A673 (cell line): ENCODE measurements at regions not wholly inside any gene's neighbourhood (a gene's known extent, or its start where the extent isn't known, plus 50 kb on each side); places are given as distances from the start of the nearest gene placed in this dataset.
"Not testable (repeated sequence)": the region's sequence is repeated elsewhere in the genome, so short reads cannot be mapped to it uniquely, and the experiment has no call there.

Experiments
- BruUV-seq: library from RNA; stranded (reverse); fragments of 400-500 nt; replicated peaks from 2 replicates; lab custom pipeline; 2021; lab: Mats Ljungman, UMichigan
- CTCF ChIA-PET: fragments of 300-600 bp; sonication (Branson Sonifier 250); formaldehyde crosslinking; loops from one replicate; lab custom pipeline; 2022; ENCODE audit warnings: antibody characterized with exemption; lab: Charles Lee
- POLR2A ChIA-PET: fragments of 300-600 bp; sonication (Branson Sonifier 250); formaldehyde crosslinking; loops from one replicate; lab custom pipeline; 2022; ENCODE audit warnings: antibody characterized with exemption; ENCODE audit not compliant: low non-redundant PET; lab: Charles Lee
- DNase-seq: peaks from one replicate; pipeline ENCODE4 v3.0.0-alpha.2; 2015; ENCODE audit warnings: low spot score
- H3K27ac ChIP-seq: fragments of 200-600 bp; sonication (generic); 2 replicates; pipeline ENCODE4 v1.5.1; 2016; ENCODE audit warnings: mixed run types, low read depth, mild to moderate bottlenecking, mixed read lengths, antibody characterized with exemption, low read length; ENCODE audit not compliant: poor library complexity, severe bottlenecking
- H3K27me3 ChIP-seq: fragments of 200-600 bp; sonication (generic); replicated peaks from 2 replicates; pipeline ENCODE4 v1.6.1; 2017; ENCODE audit warnings: mixed run types, low read depth, mild to moderate bottlenecking, mixed read lengths, antibody characterized with exemption, low read length; ENCODE audit not compliant: insufficient read depth, poor library complexity
- H3K36me3 ChIP-seq: fragments of 200-600 bp; sonication (generic); 2 replicates; pipeline ENCODE4 v1.6.1; 2016; ENCODE audit warnings: mixed run types, mild to moderate bottlenecking, mixed read lengths, antibody characterized with exemption, low read length; ENCODE audit not compliant: insufficient read depth, poor library complexity, severe bottlenecking
- H3K4me1 ChIP-seq: fragments of 200-600 bp; sonication (generic); 2 replicates; pipeline ENCODE4 v1.6.1; 2017; ENCODE audit warnings: mixed run types, mild to moderate bottlenecking, mixed read lengths, antibody characterized with exemption, low read length; ENCODE audit not compliant: insufficient read depth, poor library complexity, severe bottlenecking
- H3K4me3 ChIP-seq: fragments of 200-600 bp; sonication (generic); 2 replicates; pipeline ENCODE4 v1.5.1; 2016; ENCODE audit warnings: low read depth, mixed run types, mild to moderate bottlenecking, mixed read lengths, low read length; ENCODE audit not compliant: poor library complexity, severe bottlenecking
- H3K9me3 ChIP-seq: fragments of 200-600 bp; sonication (generic); 2 replicates; pipeline ENCODE4 v1.6.1; 2016; ENCODE audit warnings: mixed run types, low read depth, mild to moderate bottlenecking, mixed read lengths, antibody characterized with exemption, low read length; ENCODE audit not compliant: poor library complexity, severe bottlenecking
- CTCF ChIP-seq: fragments of 300-800, 200-600 bp; sonication (generic); conservative IDR thresholded peaks from 2 replicates; pipeline ENCODE4 v1.5.1; 2017; ENCODE audit warnings: low read depth, mild to moderate bottlenecking, antibody characterized with exemption, low read length, moderate library complexity, mixed read lengths
- EZH2 ChIP-seq: fragments of 200-600 bp; sonication (generic); IDR thresholded peaks from 2 replicates; pipeline ENCODE4 v1.6.1; 2017; ENCODE audit warnings: borderline replicate concordance, low read depth, mild to moderate bottlenecking, mixed read lengths, antibody characterized with exemption, low read length; ENCODE audit not compliant: poor library complexity, severe bottlenecking
- intact Hi-C: fragments of 100-400 bp; cut with micrococcal nuclease; formaldehyde crosslinking; loops from one replicate; pipeline ENCODE4 v1.10.0; 2022; ENCODE audit not compliant: unreplicated experiment

GRCh38 chr12:33942172-33942571 is 80.1 kb upstream of the ALG10 start:
- Histone ChIP-seq H3K36me3 (no peaks in the 10 kb centered on the region), H3K4me1 (no peaks in the 10 kb centered on the region), H3K4me3 (no peak overlapping the region), H3K27ac (no peak overlapping the region), H3K27me3 (no peaks in the 10 kb centered on the region), H3K9me3 (no peaks in the 10 kb centered on the region)
- DNase-seq = no peak
- POLR2A ChIA-PET = no interaction called here
- TF ChIP-seq EZH2 (no peak), CTCF (no peak)
- BruUV-seq = no TSS peak
- intact Hi-C loops = no loop called here
- CTCF ChIA-PET = no interaction called here

GRCh38 chr12:33944703-33945437 is 77.4 kb upstream of the ALG10 start:
- ChIA-PET POLR2A (no interaction called here), CTCF (no interaction called here)
- Histone ChIP-seq H3K4me3 (no peak overlapping the region), H3K4me1 (no peaks in the 10 kb centered on the region), H3K9me3 (no peaks in the 10 kb centered on the region), H3K36me3 (no peaks in the 10 kb centered on the region), H3K27ac (no peak overlapping the region), H3K27me3 (no peaks in the 10 kb centered on the region)
- BruUV-seq = no TSS peak
- intact Hi-C loops = no loop called here
- DNase-seq = no peak
- TF ChIP-seq EZH2 (no peak), CTCF (no peak)

- intact Hi-C loops = no loop called here
- Histone ChIP-seq H3K9me3 (no peaks in the 10 kb centered on the region), H3K4me3 (no peak overlapping the region), H3K36me3 (no peaks in the 10 kb centered on the region), H3K4me1 (no peaks in the 10 kb centered on the region), H3K27ac (no peak overlapping the region), H3K27me3 (no peaks in the 10 kb centered on the region)
- POLR2A ChIA-PET = no interaction called here
- no peak for TF ChIP-seq EZH2
- TF ChIP-seq CTCF = no peak
- DNase-seq = no peak
- CTCF ChIA-PET = no interaction called here
- no TSS peak for BruUV-seq
Measured at GRCh38 chr12:33945438-33945784, 76.9 kb upstream of the ALG10 start.

- BruUV-seq, H3K27me3 ChIP-seq, intact Hi-C loops, H3K4me3 ChIP-seq, POLR2A ChIA-PET, H3K9me3 ChIP-seq, H3K36me3 ChIP-seq, H3K4me1 ChIP-seq, DNase-seq, H3K27ac ChIP-seq, CTCF ChIA-PET: not testable (repeated sequence)
Measured at GRCh38 chr12:33966219-33966618, 56.1 kb upstream of the ALG10 start.
